GM18870 (cell line): ENCODE measurements at regions not wholly inside any gene's neighbourhood (a gene's known extent, or its start where the extent isn't known, plus 50 kb on each side); places are given as distances from the start of the nearest gene placed in this dataset.
"Not testable (repeated sequence)": the region's sequence is repeated elsewhere in the genome, so short reads cannot be mapped to it uniquely, and the experiment has no call there.

Experiments used
- ATAC-seq: cut with Tn5 transposase; IDR thresholded peaks from one replicate; pipeline ENCODE4 v1.9.1; 2021; ENCODE audit warnings: moderate library complexity; ENCODE audit not compliant: unreplicated experiment

- ATAC-seq = no peak
Measured at GRCh38 chr4:141340458-141340857, 119.8 kb downstream of the ZNF330 start.

- ATAC-seq = no peak
Measured at GRCh38 chr4:141346144-141346543, 125.4 kb downstream of the ZNF330 start.

- no peak for ATAC-seq
Measured at GRCh38 chr4:141347684-141348083, 127.0 kb downstream of the ZNF330 start.

GRCh38 chr4:141348125-141348524 is 127.4 kb downstream of the ZNF330 start:
- no peak for ATAC-seq

GRCh38 chr4:141348573-141348972 is 127.9 kb downstream of the ZNF330 start:
- ATAC-seq = no peak

GRCh38 chr4:141349236-141349635 is 128.5 kb downstream of the ZNF330 start:
- ATAC-seq = no peak

- no peak for ATAC-seq
Measured at GRCh38 chr4:141350122-141350905, 129.6 kb downstream of the ZNF330 start.

- ATAC-seq = no peak
Measured at GRCh38 chr4:141352331-141352730, 131.6 kb downstream of the ZNF330 start.

- ATAC-seq = no peak
Measured at GRCh38 chr4:141352909-141353525, 132.3 kb downstream of the ZNF330 start.

- no peak for ATAC-seq
Measured at GRCh38 chr4:141356321-141356962, 135.7 kb downstream of the ZNF330 start.

- no peak for ATAC-seq
Measured at GRCh38 chr4:141356963-141357335, 136.3 kb downstream of the ZNF330 start.

GRCh38 chr4:141368241-141368640 is 147.5 kb downstream of the ZNF330 start:
- ATAC-seq = not testable (repeated sequence)

GRCh38 chr4:141371206-141371605 is 150.5 kb downstream of the ZNF330 start:
- ATAC-seq = no peak

- ATAC-seq = no peak
Measured at GRCh38 chr4:141375855-141376254, 155.2 kb downstream of the ZNF330 start.

- ATAC-seq = peak; percentile 70
Measured at GRCh38 chr4:141376769-141377168, 156.1 kb downstream of the ZNF330 start.

- ATAC-seq = no peak
Measured at GRCh38 chr4:141387299-141387698, 166.6 kb downstream of the ZNF330 start.

GRCh38 chr4:141388481-141388880 is 167.8 kb downstream of the ZNF330 start:
- no peak for ATAC-seq

GRCh38 chr4:141389649-141390048 is 169.0 kb downstream of the ZNF330 start:
- ATAC-seq = no peak

GRCh38 chr4:141390571-141390970 is 169.9 kb downstream of the ZNF330 start:
- ATAC-seq = no peak

- no peak for ATAC-seq
Measured at GRCh38 chr4:141391293-141391692, 170.6 kb downstream of the ZNF330 start.

- ATAC-seq = no peak
Measured at GRCh38 chr4:141391771-141392170, 171.1 kb downstream of the ZNF330 start.

- ATAC-seq = no peak
Measured at GRCh38 chr4:141395246-141395830, 174.6 kb downstream of the ZNF330 start.
